CD4-positive, alpha-beta memory T cell (primary cell): ENCODE measurements at regions not wholly inside any gene's neighbourhood (a gene's known extent, or its start where the extent isn't known, plus 50 kb on each side); places are given as distances from the start of the nearest gene placed in this dataset.

Source experiments
- CTCF ChIA-PET: fragments of 350-600 bp; sonication (Branson Sonifier 250); formaldehyde crosslinking; loops from one replicate; lab custom pipeline; 2021; ENCODE audit warnings: inconsistent platforms; ENCODE audit not compliant: partially characterized antibody; lab: Charles Lee
- POLR2A ChIA-PET: fragments of 350-600 bp; sonication (Branson Sonifier 250); formaldehyde crosslinking; loops from one replicate; lab custom pipeline; 2021; ENCODE audit not compliant: partially characterized antibody; lab: Charles Lee
- DNase-seq, 5 donors: peaks; one replicate each; pipeline versions ENCODE4 v3.0.0 to v3.0.0-alpha.2; 2020 to 2022; ENCODE audit warnings: mixed read lengths in 1 of 5
- H3K27ac ChIP-seq: one replicate; pipeline ENCODE4 v1.7.0; 2013; ENCODE audit warnings: low read depth, low read length
- H3K27me3 ChIP-seq: 2 replicates; pipeline ENCODE4 v1.7.0; 2013; ENCODE audit warnings: mild to moderate bottlenecking, low read length, moderate library complexity; ENCODE audit not compliant: insufficient read depth
- H3K36me3 ChIP-seq: 2 replicates; pipeline ENCODE4 v1.7.0; 2013; ENCODE audit warnings: mild to moderate bottlenecking, low read length, moderate library complexity; ENCODE audit not compliant: insufficient read depth
- H3K4me1 ChIP-seq: 2 replicates; pipeline ENCODE4 v1.7.0; 2013; ENCODE audit warnings: mild to moderate bottlenecking, low read length, moderate library complexity; ENCODE audit not compliant: insufficient read depth
- H3K4me3 ChIP-seq, 2 donors: one replicate each; pipeline ENCODE4 v1.7.0; 2013; ENCODE audit warnings: low read length in 2 of 2, mild to moderate bottlenecking in 1 of 2
- H3K9me3 ChIP-seq, 2 donors: one replicate each; pipeline ENCODE4 v1.7.0; 2013; ENCODE audit warnings: low read length in 2 of 2, control low read depth in 1 of 2; ENCODE audit not compliant: control insufficient read depth in 1 of 2
- H3K27ac Mint-ChIP-seq, 7 donors: one replicate each; pipeline ENCODE4 v1.8.0; 2020 to 2021; ENCODE audit warnings: mixed read lengths in 7 of 7, mild to moderate bottlenecking in 6 of 7, inconsistent platforms in 3 of 7, moderate library complexity in 3 of 7
- H3K27me3 Mint-ChIP-seq, 2 donors: one replicate each; pipeline ENCODE4 v1.8.0; 2020 to 2021; ENCODE audit warnings: mixed read lengths in 2 of 2
- H3K36me3 Mint-ChIP-seq, 2 donors: one replicate each; pipeline ENCODE4 v1.8.0; 2020 to 2021; ENCODE audit warnings: mixed read lengths in 2 of 2, inconsistent platforms in 1 of 2, mild to moderate bottlenecking in 1 of 2
- H3K4me1 Mint-ChIP-seq, 4 donors: one replicate each; pipeline ENCODE4 v1.8.0; 2020 to 2021; ENCODE audit warnings: mixed read lengths in 4 of 4, mild to moderate bottlenecking in 1 of 4
- H3K4me3 Mint-ChIP-seq, 8 donors: one replicate each; pipeline ENCODE4 v1.8.0; 2020 to 2021; ENCODE audit warnings: mixed read lengths in 8 of 8, mild to moderate bottlenecking in 7 of 8, moderate library complexity in 6 of 8, inconsistent platforms in 3 of 8
- H3K9me3 Mint-ChIP-seq, 8 donors: one replicate each; pipeline ENCODE4 v1.8.0; 2020 to 2021; ENCODE audit warnings: mixed read lengths in 8 of 8, mild to moderate bottlenecking in 5 of 8, inconsistent platforms in 3 of 8, moderate library complexity in 1 of 8
- intact Hi-C: fragments of 100-400 bp; cut with micrococcal nuclease; formaldehyde crosslinking; loops from one replicate; pipeline ENCODE4 v1.15.1; 2023

DNA sequence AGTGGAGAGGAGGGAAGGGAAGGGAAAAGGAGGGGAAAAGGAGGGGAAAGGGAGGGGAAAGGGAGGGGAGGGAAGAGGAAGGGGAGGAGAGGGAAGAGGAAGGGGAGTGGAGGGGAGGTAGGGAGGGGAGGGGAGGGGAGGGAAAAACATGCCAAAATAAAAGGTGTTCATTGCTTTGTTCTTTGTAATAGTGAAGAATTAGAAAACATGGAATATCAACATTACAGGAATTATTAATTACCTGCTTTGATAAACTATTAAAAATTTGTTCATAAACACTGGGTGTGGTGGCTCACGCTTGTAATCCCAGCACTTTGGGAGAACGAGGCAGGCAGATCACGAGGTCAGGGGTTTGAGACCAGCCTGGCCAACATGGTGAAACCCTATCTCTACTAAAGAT lies 579.2 kb downstream of the MED13L start:
- intact Hi-C loops, result no loop called here
- no peaks in the 10 kb centered on the region for H3K36me3 ChIP-seq
- no peak overlapping the region for H3K4me3 Mint-ChIP-seq
- H3K27ac ChIP-seq, result no peak overlapping the region
- no peak overlapping the region for H3K27ac Mint-ChIP-seq
- no peak overlapping the region for H3K4me3 ChIP-seq
- no peaks in the 10 kb centered on the region for H3K27me3 Mint-ChIP-seq
- no peaks in the 10 kb centered on the region for H3K36me3 Mint-ChIP-seq
- CTCF ChIA-PET, result no interaction called here
- H3K9me3 Mint-ChIP-seq, result peaks cover 0 to 20% (median 3%) of the 10 kb centered on the region in 8 donors
- H3K27me3 ChIP-seq, result no peaks in the 10 kb centered on the region
- no peaks in the 10 kb centered on the region for H3K4me1 Mint-ChIP-seq
- DNase-seq, result no peak
- POLR2A ChIA-PET, result no interaction called here
- no peaks in the 10 kb centered on the region for H3K4me1 ChIP-seq
- no peaks in the 10 kb centered on the region for H3K9me3 ChIP-seq

DNA sequence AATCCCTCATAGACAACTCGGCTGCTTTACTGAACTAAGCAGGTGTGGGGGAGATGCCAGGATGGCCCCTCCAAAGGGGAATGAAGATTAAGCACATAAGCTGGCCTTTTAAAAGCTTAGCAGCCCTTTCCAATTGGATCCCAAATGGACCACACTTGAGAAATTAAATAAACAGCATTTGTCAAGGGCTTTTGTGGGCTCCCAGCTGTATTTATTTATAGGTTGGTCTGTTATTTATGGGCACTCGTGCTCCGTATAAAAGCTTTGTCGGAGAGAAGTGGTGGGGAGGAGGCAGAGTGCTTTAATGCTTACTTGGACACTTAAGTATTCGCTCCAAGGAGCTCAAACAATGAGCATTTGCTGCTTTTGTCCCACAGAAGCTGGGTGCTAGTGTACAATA lies 580.2 kb downstream of the MED13L start:
- Histone ChIP-seq H3K4me1 (no peaks in the 10 kb centered on the region), H3K9me3 (no peaks in the 10 kb centered on the region), H3K4me3 (no peak overlapping the region), H3K27me3 (no peaks in the 10 kb centered on the region), H3K36me3 (no peaks in the 10 kb centered on the region), H3K27ac (no peak overlapping the region)
- ChIA-PET POLR2A (no interaction called here), CTCF (no interaction called here)
- intact Hi-C loops, result no loop called here
- Mint-ChIP-seq H3K27ac (no peak overlapping the region), H3K36me3 (no peaks in the 10 kb centered on the region), H3K27me3 (no peaks in the 10 kb centered on the region), H3K4me3 (no peak overlapping the region), H3K4me1 (no peaks in the 10 kb centered on the region), H3K9me3 (peaks cover 0 to 20% (median 3%) of the 10 kb centered on the region in 8 donors)
- DNase-seq, result no peak

DNA sequence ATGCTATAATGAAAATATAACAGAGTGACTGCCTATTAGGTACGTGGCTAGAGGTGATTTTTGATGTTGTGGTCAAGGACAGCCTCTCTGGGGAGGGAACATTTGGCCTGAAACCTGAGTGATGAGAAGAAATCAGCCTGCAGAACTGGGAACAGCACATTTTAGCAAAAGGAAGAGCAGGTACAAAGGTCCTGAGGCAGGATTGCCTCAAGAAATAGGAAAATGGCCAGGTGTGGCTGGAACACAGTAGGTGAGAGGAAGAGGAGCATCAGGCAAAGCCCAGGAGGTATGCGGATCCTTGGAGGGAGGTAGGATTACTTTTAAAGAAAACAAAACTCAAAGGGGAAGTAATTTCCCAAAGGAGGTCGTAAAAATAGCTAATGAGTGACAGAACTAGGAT lies 582.9 kb downstream of the MED13L start:
- no peak overlapping the region for H3K27ac Mint-ChIP-seq
- intact Hi-C loops, result no loop called here
- H3K27me3 ChIP-seq, result no peaks in the 10 kb centered on the region
- H3K27me3 Mint-ChIP-seq, result peaks cover 0 to 3% of the 10 kb centered on the region in 2 donors
- POLR2A ChIA-PET, result no interaction called here
- no peaks in the 10 kb centered on the region for H3K9me3 ChIP-seq
- no peak for DNase-seq
- CTCF ChIA-PET, result interaction anchor here (0.5 kb wide), 1 partner anchor 60 kb away, joined by 3 read pairs; no protein-coding TSS in a partner anchor
- H3K4me1 Mint-ChIP-seq, result no peaks in the 10 kb centered on the region
- H3K27ac ChIP-seq, result no peak overlapping the region
- peaks cover 0 to 12% (median 2%) of the 10 kb centered on the region in 8 donors for H3K9me3 Mint-ChIP-seq
- no peak overlapping the region for H3K4me3 ChIP-seq
- H3K36me3 Mint-ChIP-seq, result no peaks in the 10 kb centered on the region
- H3K4me1 ChIP-seq, result no peaks in the 10 kb centered on the region
- no peak overlapping the region for H3K4me3 Mint-ChIP-seq
- no peaks in the 10 kb centered on the region for H3K36me3 ChIP-seq

DNA sequence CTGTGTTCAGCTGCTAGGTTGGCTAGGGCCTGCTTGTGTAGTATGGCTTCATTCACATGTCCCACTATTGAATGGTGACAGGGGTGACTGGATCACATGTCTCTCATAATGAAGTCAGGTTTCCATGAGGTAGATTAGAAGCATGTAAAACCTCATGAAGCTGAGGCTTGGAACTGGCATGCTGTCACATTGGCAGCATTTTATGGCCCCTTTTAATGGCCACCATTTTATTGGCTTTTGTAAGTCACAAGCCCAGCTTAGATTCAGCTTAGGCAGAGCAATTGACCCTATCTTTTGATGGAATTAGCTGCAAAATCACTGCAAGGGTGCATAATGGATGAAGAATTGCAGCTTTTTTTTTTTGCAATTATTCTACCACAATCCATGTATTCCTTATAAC lies 583.5 kb downstream of the MED13L start:
- no peak overlapping the region for H3K4me3 ChIP-seq
- peaks cover 0 to 12% (median 2%) of the 10 kb centered on the region in 8 donors for H3K9me3 Mint-ChIP-seq
- no peak overlapping the region for H3K4me3 Mint-ChIP-seq
- H3K27ac ChIP-seq, result no peak overlapping the region
- no peaks in the 10 kb centered on the region for H3K4me1 Mint-ChIP-seq
- no peaks in the 10 kb centered on the region for H3K4me1 ChIP-seq
- no peaks in the 10 kb centered on the region for H3K9me3 ChIP-seq
- no peak for DNase-seq
- H3K36me3 ChIP-seq, result no peaks in the 10 kb centered on the region
- no peaks in the 10 kb centered on the region for H3K36me3 Mint-ChIP-seq
- ChIA-PET CTCF (no interaction called here), POLR2A (no interaction called here)
- intact Hi-C loops, result no loop called here
- no peak overlapping the region for H3K27ac Mint-ChIP-seq
- peaks cover 0 to 3% of the 10 kb centered on the region in 2 donors for H3K27me3 Mint-ChIP-seq
- no peaks in the 10 kb centered on the region for H3K27me3 ChIP-seq

DNA sequence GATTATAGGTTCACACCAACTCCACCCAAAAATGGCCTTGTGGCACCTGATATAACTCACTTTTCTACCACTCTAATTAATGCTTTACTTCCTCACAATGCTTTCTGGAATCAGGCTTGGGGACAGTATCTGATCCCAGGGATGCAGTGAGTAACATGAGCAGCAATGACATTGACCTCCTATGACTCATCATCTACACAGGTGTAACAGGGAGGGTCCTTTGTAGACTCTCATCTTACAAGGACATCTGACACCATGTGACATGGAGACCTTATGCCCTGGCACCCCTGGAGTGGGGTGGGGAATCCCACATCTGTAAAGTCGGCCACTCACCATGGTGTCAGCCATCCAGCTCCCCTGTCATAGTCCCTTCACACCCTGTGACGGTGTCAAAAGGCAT lies 586.4 kb downstream of the MED13L start:
- no peak overlapping the region for H3K27ac ChIP-seq
- Mint-ChIP-seq H3K4me1 (no peaks in the 10 kb centered on the region), H3K9me3 (peaks cover 0 to 4% (median 2%) of the 10 kb centered on the region in 8 donors), H3K27ac (no peak overlapping the region), H3K4me3 (no peak overlapping the region), H3K36me3 (no peaks in the 10 kb centered on the region), H3K27me3 (peaks cover 0 to 3% of the 10 kb centered on the region in 2 donors)
- CTCF ChIA-PET, result no interaction called here
- H3K9me3 ChIP-seq, result no peaks in the 10 kb centered on the region
- POLR2A ChIA-PET, result no interaction called here
- H3K4me1 ChIP-seq, result no peaks in the 10 kb centered on the region
- no peaks in the 10 kb centered on the region for H3K27me3 ChIP-seq
- intact Hi-C loops, result no loop called here
- H3K4me3 ChIP-seq, result no peak overlapping the region
- no peaks in the 10 kb centered on the region for H3K36me3 ChIP-seq
- no peak for DNase-seq

DNA sequence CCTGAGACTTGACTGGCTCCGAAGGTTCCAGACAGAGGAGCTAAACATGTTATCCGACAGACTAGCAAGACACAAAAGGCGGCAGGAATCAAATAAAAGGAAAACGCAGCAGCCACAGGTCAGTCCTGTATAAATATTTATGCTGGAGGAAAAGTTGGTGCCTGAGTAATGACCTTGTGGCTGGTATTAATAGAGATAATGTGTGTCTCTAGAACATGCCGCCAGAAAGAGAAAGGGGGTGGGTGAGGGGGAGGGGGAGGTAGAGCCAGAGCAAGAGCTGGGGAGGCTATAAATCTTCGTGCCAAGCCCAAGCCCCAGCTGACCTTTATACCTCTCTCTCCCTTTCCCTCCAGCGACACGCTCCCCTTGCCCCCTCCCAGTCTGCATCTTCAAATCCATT lies 590.4 kb downstream of the MED13L start:
- H3K27ac Mint-ChIP-seq, result no peak overlapping the region
- no peaks in the 10 kb centered on the region for H3K36me3 ChIP-seq
- no peaks in the 10 kb centered on the region for H3K4me1 Mint-ChIP-seq
- no peak for DNase-seq
- intact Hi-C loops, result no loop called here
- no peaks in the 10 kb centered on the region for H3K4me1 ChIP-seq
- peaks cover 0 to 4% (median 2%) of the 10 kb centered on the region in 8 donors for H3K9me3 Mint-ChIP-seq
- H3K27me3 Mint-ChIP-seq, result peaks cover 3% of the 10 kb centered on the region in 2 donors
- H3K27ac ChIP-seq, result no peak overlapping the region
- H3K9me3 ChIP-seq, result no peaks in the 10 kb centered on the region
- no peak overlapping the region for H3K4me3 ChIP-seq
- no peak overlapping the region for H3K4me3 Mint-ChIP-seq
- H3K27me3 ChIP-seq, result no peaks in the 10 kb centered on the region
- ChIA-PET CTCF (no interaction called here), POLR2A (no interaction called here)
- no peaks in the 10 kb centered on the region for H3K36me3 Mint-ChIP-seq

DNA sequence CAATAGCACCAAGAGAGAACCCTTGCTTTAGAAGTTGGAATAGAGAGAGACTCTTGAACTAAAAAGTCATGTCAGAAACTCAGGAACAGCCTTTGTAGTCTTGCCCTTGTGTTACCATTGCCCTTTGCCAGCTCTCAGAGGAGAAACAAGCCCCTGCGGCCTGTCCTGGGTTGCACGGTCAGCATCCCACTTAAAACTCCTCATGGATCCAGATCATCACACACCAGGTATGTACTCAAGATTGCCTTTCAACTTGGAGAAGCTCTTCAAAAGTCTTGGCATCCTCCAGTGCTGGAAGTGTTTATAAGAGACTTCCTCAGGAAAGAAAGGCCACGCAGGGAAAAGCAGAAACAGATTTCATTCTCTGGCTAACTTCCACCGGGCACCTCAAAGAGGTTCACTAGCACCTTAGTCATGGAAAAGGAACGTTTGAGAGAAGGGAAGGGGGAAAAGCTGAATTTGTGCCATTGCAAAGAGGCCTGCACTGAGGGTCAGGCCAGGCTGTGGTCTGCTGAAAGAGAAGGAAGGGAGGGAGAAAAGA lies 594.2 kb downstream of the MED13L start:
- Mint-ChIP-seq H3K27ac (no peak overlapping the region), H3K4me3 (no peak overlapping the region), H3K36me3 (no peaks in the 10 kb centered on the region), H3K9me3 (peaks cover 0 to 8% (median 5%) of the 10 kb centered on the region in 8 donors), H3K27me3 (peaks cover 0 to 3% of the 10 kb centered on the region in 2 donors), H3K4me1 (no peaks in the 10 kb centered on the region)
- Histone ChIP-seq H3K27me3 (no peaks in the 10 kb centered on the region), H3K4me1 (no peaks in the 10 kb centered on the region), H3K9me3 (no peaks in the 10 kb centered on the region), H3K4me3 (no peak overlapping the region), H3K36me3 (no peaks in the 10 kb centered on the region), H3K27ac (no peak overlapping the region)
- ChIA-PET CTCF (no interaction called here), POLR2A (no interaction called here)
- no peak for DNase-seq
- intact Hi-C loops, result no loop called here

DNA sequence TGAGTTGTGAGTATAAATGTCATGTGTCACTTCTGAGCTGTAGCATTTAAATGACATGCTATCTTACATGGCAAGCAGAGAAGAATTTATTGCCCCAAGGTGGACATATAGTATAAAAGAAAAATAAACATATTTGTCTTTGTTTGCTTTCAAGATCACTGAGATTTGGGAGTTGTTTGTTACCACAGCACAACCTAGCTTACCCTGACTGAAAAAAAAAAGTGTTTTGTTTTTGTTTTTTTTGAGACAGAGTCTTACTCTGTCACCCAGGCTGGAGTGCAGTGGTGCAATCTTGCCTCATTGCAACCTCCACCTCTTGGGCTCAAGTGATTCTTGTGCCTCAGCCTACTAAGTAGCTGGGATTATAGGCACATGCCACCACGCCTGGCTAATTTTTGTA lies 596.5 kb downstream of the MED13L start:
- H3K27me3 ChIP-seq, result no peaks in the 10 kb centered on the region
- H3K4me1 ChIP-seq, result no peaks in the 10 kb centered on the region
- Mint-ChIP-seq H3K27ac (no peak overlapping the region), H3K9me3 (peaks cover 2 to 9% (median 6%) of the 10 kb centered on the region in 8 donors), H3K4me3 (no peak overlapping the region), H3K36me3 (no peaks in the 10 kb centered on the region), H3K27me3 (peaks cover 1 to 3% of the 10 kb centered on the region in 2 donors), H3K4me1 (no peaks in the 10 kb centered on the region)
- H3K36me3 ChIP-seq, result no peaks in the 10 kb centered on the region
- H3K9me3 ChIP-seq, result no peaks in the 10 kb centered on the region
- ChIA-PET POLR2A (no interaction called here), CTCF (no interaction called here)
- no peak overlapping the region for H3K4me3 ChIP-seq
- intact Hi-C loops, result no loop called here
- no peak for DNase-seq
- H3K27ac ChIP-seq, result no peak overlapping the region
